Tongue (tissue), 1 donor: ENCODE measurements at regions not wholly inside any gene's neighbourhood (a gene's known extent, or its start where the extent isn't known, plus 50 kb on each side); places are given as distances from the start of the nearest gene placed in this dataset.

Experiments
- DNase-seq: peaks from one replicate; pipeline ENCODE4 v3.0.0-alpha.2; 2015

DNA sequence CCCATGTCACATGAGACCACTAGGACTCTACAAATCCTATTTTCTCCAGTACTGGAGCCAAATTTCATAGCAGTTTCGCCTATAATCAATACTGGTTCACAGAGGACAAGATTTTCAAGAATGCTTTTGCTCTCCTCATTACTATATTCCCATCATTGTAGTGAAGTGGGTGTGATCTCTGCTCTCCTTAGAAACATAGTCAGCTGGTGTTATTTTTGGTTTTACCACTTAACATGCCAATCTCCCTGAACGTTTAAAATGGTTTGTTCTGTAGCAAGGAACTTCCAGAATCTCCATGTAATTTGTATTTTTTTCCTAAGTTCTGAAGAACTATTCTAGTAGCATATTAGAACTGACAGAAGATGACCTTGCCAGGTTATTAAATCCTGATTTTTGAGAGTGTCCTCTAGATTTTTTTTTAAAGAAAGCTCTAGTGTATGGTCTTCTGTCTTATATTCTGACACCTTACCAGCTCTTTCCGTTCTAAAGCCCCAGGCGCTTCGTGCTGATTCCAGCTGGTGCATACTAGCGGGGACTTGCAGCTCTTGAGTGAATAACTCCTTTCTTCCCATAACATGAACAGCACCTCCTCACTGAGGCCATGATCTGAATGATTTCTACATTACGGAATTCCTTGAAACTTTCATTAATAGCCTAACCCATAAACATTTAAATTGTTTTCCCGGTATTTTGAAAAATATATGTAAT lies 1372.9 kb downstream of the TECRL start:
- peak; percentile 15 for DNase-seq

- DNase-seq = no peak
These were observed 1379.9 kb downstream of the TECRL start for GRCh38 chr4:63029380-63029779.

GRCh38 chr4:63020661-63021060 lies 1388.6 kb downstream of the TECRL start:
- no peak for DNase-seq

DNA sequence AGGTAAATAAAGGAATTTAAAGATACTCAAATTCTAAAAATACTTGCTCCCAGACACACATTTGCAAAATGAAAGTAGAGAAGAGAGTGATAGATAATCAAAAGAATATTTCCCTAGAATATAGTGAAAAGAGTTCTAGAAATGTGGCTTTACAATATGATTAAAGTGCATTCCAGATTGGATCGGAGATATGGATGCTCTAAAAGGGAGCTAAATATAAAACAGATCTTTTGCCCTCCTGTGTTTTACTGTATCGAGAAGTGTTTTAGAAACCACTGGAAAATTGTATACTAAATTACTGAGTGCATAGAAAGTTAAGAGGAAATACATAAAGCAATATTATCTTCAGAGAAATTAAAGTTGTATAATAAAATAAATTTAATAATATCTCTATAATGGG lies 1392.0 kb downstream of the TECRL start:
- no peak for DNase-seq

DNA sequence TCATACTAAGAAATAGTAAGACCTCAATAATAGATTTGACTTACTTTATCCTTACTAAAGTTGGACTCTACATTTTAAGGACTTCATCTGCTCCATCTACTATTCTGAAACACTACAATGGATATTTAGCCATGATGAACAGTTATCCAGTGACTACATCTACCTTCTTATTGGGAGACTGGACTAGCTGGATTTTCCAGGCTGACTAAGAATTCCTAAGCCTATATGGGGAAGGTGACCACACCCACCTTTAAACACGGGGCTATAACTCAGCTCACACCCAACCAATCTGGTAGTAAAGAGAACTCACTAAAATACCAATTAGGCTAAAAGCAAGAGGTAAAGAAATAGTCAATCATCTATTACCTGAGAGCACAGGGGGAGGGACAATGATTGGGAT lies 1438.4 kb downstream of the TECRL start:
- no peak for DNase-seq

DNA sequence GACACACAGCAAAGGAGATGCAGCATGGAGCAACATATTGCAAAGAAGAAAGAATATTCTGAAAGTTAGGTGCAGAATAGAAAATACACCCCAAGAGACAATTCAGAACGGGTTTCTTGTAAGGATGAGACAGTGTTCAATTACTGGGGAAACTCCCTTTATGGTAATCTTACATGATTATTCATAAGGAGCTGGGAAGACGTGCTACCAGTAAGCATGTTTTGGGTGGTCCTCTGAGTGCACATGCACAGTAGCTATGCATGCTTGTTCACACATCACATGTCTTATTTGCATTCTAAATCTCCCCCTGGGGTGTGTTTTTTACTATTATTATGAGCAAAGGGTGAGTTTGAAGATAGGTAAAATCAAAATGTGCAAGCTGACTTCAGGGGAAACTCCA lies 1448.8 kb downstream of the TECRL start:
- no peak for DNase-seq

- no peak for DNase-seq
These were observed 1455.5 kb downstream of the TECRL start for GRCh38 chr4:62953752-62954151.

DNA sequence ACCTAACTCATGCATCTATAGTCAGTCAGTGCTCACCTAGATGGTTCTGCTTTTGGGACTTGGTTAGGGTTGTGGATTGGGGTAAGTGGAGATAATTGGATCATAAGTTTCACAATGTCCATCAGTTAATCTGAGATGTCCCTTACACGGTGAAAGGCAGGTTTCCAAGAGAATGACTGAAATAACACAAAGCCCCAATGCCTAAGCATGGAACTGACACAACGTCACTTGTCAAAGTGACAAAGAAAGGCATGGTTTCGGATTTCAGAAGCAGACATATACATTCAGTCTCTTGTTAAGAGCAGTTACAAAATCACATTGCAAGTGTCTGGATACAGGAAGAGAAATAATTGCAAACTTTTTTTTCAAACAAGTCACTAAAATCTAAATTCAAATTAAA lies 1456.9 kb downstream of the TECRL start:
- DNase-seq = no peak

- no peak for DNase-seq
These were observed 1461.1 kb downstream of the TECRL start for GRCh38 chr4:62948108-62948507.

DNA sequence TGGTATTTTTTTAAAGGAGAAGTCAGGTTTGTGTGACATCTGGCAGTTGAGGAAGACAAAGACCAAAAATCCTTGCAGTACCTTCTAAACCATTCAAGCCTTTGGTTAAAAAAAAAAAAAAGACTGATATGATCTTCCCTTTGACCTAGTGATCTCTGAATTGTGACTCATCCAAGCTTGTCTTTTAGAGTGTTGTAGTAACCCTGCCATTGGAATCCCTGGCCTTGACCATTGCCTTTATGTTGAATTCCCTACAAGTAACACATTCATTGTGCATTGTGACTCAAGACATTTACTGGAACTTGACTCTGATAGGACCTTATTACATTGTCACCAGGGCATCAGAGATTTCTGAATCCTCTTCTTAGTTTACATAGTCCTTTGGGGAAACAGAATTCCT lies 1469.0 kb downstream of the TECRL start:
- DNase-seq = no peak

DNA sequence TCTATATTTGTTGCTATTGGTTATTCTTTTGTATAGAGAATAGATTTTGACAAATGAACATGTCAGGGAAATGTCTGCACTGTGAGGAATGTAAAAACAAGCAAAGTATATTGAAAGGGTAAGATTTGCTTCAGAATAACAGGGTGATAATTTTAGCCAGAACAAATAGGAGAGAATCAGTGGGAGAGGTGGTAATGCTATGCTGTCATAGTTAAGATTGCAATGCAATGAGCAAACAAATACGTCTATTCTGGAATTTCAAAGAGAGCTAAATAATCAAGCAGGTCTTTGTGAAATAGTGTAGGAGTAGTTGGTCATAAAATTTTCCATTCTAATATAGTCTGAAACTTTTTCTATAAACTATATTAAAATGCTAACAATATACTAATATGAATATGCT lies 1478.4 kb downstream of the TECRL start:
- DNase-seq = no peak

GRCh38 chr4:62928483-62928882 lies 1480.8 kb downstream of the TECRL start:
- DNase-seq = no peak

- DNase-seq = no peak
These were observed 1481.7 kb downstream of the TECRL start for GRCh38 chr4:62927574-62927973.

GRCh38 chr4:62923783-62924182 lies 1485.5 kb downstream of the TECRL start:
- DNase-seq = no peak

GRCh38 chr4:62917649-62918048 lies 1491.6 kb downstream of the TECRL start:
- DNase-seq = no peak

- DNase-seq = no peak
These were observed 1494.5 kb downstream of the TECRL start for GRCh38 chr4:62914758-62915157.

DNA sequence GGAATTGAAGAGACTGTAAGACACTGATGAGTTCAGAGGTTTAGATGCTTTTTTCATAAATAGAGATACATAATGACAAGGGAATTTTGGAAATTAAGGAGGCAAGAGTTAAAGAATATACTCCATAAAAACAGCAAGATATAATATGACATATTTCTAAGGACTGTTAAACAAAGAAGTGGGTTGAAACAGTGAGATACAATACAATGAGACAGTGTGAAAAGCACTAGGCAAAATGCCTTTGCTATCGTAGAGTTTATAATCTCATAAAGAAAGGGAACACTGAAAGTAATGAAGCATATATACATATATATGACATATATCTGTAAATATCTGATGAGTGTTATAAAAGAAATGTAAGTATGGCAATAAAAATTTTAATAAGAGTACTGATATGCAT lies 1496.2 kb downstream of the TECRL start:
- DNase-seq = no peak

DNA sequence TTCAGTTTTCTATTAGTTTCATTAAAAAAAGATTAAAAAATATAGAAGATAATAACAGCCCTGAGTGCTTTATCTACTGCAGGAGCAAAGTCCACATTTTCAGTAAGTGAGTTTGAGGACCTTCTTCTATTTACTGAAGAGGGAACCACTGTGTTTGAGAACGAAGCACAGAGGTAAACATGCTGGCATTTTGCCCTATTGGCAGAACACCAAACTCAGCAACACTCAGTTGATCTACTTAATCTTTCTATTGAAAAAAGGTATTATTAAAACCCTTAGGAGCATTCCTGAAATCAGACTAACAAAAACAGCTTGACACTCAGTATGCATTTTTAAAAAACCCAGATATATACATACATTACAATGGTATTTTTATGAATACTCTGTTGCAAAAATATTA lies 1496.7 kb downstream of the TECRL start:
- DNase-seq = peak; percentile 2

DNA sequence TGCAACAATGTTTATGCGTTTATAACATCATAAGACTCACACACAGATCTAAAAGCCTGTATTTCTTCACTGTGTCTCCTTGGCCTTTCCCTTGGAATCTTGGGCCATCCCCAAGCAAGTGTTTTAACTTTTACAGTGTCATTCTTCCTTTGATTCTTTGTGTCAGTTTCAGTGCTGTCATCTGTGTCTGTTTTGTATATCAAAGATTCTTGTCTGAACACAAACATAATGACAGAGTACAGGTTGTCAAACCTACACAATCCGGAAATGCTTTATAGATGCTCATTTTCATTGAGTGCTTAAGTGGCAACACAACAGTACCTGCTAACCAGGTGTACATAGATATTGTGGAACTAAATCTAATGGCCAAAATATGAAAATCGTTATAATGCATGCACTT lies 1500.0 kb downstream of the TECRL start:
- DNase-seq = no peak

- DNase-seq = no peak
These were observed 1508.1 kb downstream of the TECRL start for GRCh38 chr4:62901101-62901500.

- no peak for DNase-seq
These were observed 1509.4 kb downstream of the TECRL start for GRCh38 chr4:62899646-62900364.

DNA sequence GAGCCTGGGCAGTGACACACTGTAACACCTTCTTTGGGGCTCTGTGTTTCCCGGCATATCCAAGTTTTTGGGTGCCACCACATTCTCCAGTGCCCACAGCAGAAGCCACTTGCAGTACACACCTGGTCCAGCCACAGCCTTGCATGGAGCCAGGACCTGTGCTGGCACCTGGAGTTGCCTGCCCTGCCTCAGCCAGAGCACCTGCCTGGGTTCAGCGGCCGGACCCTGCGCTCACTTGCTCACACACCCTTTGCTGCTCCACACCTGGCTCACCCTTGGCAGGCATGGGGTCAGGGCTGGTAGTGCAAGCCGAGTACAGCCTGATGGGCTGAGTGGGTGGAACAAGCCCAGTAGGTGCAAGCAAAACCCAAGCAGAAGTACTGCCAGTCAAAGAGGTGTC lies 1511.1 kb downstream of the TECRL start:
- DNase-seq = no peak

- DNase-seq = no peak
These were observed 1512.5 kb downstream of the TECRL start for GRCh38 chr4:62896721-62897120.

DNA sequence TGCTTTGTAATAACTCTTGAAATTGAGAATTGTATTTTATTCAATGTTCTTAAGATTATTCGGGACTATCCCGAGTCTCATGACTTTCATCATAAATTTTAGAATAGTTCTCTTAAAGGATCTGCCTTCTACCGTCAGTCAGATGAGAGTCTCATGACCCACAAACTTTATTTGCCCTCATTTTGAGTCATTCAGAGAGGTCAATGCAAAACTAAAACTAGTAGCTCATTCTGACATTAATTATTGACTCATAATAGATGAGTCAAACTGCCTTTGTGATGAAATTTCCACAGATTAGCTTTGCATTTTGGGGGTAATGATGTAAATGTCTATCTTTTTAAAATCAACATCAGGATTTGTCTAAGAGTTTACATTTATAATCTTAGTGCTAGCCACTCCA lies 1527.3 kb downstream of the TECRL start:
- no peak for DNase-seq
